SK-N-SH (cell line): ENCODE measurements at regions not wholly inside any gene's neighbourhood (a gene's known extent, or its start where the extent isn't known, plus 50 kb on each side); places are given as distances from the start of the nearest gene placed in this dataset.
A peak's percentile ranks its signal among the peaks of the same experiment; 100 is the strongest.
"Not testable (repeated sequence)": the region's sequence is repeated elsewhere in the genome, so short reads cannot be mapped to it uniquely, and the experiment has no call there.

Experiments
- CTCF ChIA-PET: fragments of 300-600, 350-600 bp; formaldehyde crosslinking; extraction: SDS; loops from one replicate; lab custom pipeline; 2021; lab: Yijun Ruan, JAX
- POLR2A ChIA-PET: fragments of 350-600 bp; sonication (Branson Sonifier 250); formaldehyde crosslinking; extraction: SDS; loops from one replicate; lab custom pipeline; 2020; ENCODE audit warnings: antibody characterized with exemption, inconsistent platforms; lab: Yijun Ruan, JAX
- DNase-seq: peaks from one replicate; pipeline ENCODE4 v3.0.0; 2012
- H2AFZ ChIP-seq: fragments of 200-600 bp; sonication (generic); 2 replicates; pipeline ENCODE4 v1.8.1; 2016; ENCODE audit warnings: antibody characterized with exemption, mild to moderate bottlenecking, low read depth
- H3F3A ChIP-seq: fragments of 200-600 bp; sonication (generic); replicated peaks from 2 replicates; pipeline ENCODE3; 2016; ENCODE audit warnings: antibody characterized with exemption, mild to moderate bottlenecking; ENCODE audit not compliant: insufficient read depth
- H3K27ac ChIP-seq, 2 experiments: fragments of 200-500 bp in 1 of 2; fragments of 200-600 bp in 1 of 2; sonication (Bioruptor generic) in 1 of 2; sonication (generic), shearing (Covaris generic) in 1 of 2; 2 replicates each; pipeline versions ENCODE4 v1.5.1 to v1.6.1; 2014 to 2016; ENCODE audit warnings: low read depth in 2 of 2, inconsistent platforms in 1 of 2, low read length in 1 of 2, mild to moderate bottlenecking in 1 of 2, mixed read lengths in 1 of 2
- H3K27me3 ChIP-seq: fragments of 200-600 bp; sonication (generic), shearing (Covaris generic); 2 replicates; pipeline ENCODE4 v1.6.1; 2016; ENCODE audit warnings: mixed run types; ENCODE audit not compliant: insufficient read depth
- H3K36me3 ChIP-seq, 2 experiments: fragments of 200-500 bp in 1 of 2; fragments of 200-600 bp in 1 of 2; sonication (Bioruptor generic) in 1 of 2; sonication (generic) in 1 of 2; replicated peaks in 1 of 2; 2 replicates each; pipeline versions ENCODE3 to v1.5.1; 2014 to 2016; ENCODE audit warnings: low read length in 1 of 2, mild to moderate bottlenecking in 1 of 2; ENCODE audit not compliant: insufficient read depth in 2 of 2, control insufficient read depth in 1 of 2
- H3K4me1 ChIP-seq, 2 experiments: fragments of 200-500 bp in 1 of 2; fragments of 200-600 bp in 1 of 2; sonication (Bioruptor generic) in 1 of 2; sonication (generic), shearing (Covaris generic) in 1 of 2; 2 replicates each; pipeline versions ENCODE4 v1.5.1 to v1.6.1; 2014 to 2016; ENCODE audit warnings: low read depth in 1 of 2, low read length in 1 of 2, mixed run types in 1 of 2; ENCODE audit not compliant: insufficient read depth in 2 of 2, control insufficient read depth in 1 of 2
- H3K4me2 ChIP-seq: fragments of 200-600 bp; sonication (generic), shearing (Covaris generic); 2 replicates; pipeline ENCODE4 v1.6.1; 2017; ENCODE audit warnings: mixed run types
- H3K4me3 ChIP-seq, 2 experiments: fragments of 200-500 bp in 1 of 2; fragments of 200-600 bp in 1 of 2; sonication (Bioruptor generic) in 1 of 2; sonication (generic), shearing (Covaris generic) in 1 of 2; 2 replicates each; pipeline versions ENCODE4 v1.5.1 to v1.8.1; 2014 to 2016; ENCODE audit warnings: low read depth in 2 of 2, inconsistent platforms in 1 of 2, low read length in 1 of 2, mild to moderate bottlenecking in 1 of 2, mixed read lengths in 1 of 2, moderate library complexity in 1 of 2
- H3K79me2 ChIP-seq: fragments of 200-600 bp; sonication (generic); 2 replicates; pipeline ENCODE4 v1.8.1; 2017; ENCODE audit warnings: mild to moderate bottlenecking; ENCODE audit not compliant: insufficient read depth
- H3K9ac ChIP-seq: fragments of 200-600 bp; sonication (generic); 2 replicates; pipeline ENCODE4 v1.6.1; 2017; ENCODE audit warnings: mixed run types
- H3K9me2 ChIP-seq: fragments of 200-600 bp; sonication (generic); 2 replicates; pipeline ENCODE4 v1.6.1; 2017; ENCODE audit warnings: mixed run types
- H3K9me3 ChIP-seq: fragments of 200-600 bp; sonication (generic); 2 replicates; pipeline ENCODE4 v1.6.1; 2017; ENCODE audit warnings: mixed run types, mild to moderate bottlenecking, moderate library complexity
- H4K20me1 ChIP-seq: fragments of 200-600 bp; sonication (generic); 2 replicates; pipeline ENCODE4 v1.6.1; 2017; ENCODE audit warnings: mild to moderate bottlenecking, mixed run types; ENCODE audit not compliant: insufficient read depth
- CHD2 ChIP-seq: fragments of 150-350 bp; IDR thresholded peaks from 2 replicates; pipeline ENCODE4 v1.6.1; 2018; ENCODE audit warnings: low read length; ENCODE audit not compliant: partially characterized antibody
- ELF1 ChIP-seq: IDR thresholded peaks from 2 replicates; pipeline ENCODE4 v1.4.0; 2012
- EP300 ChIP-seq, 2 experiments: IDR thresholded peaks; 2 replicates each; pipeline versions ENCODE4 v1.4.0 to v1.6.1; 2012; ENCODE audit warnings: borderline replicate concordance in 1 of 2, low read depth in 1 of 2, low read length in 1 of 2
- EZH2phosphoT487 ChIP-seq: fragments of 200-600 bp; sonication (generic); IDR thresholded peaks from 2 replicates; pipeline ENCODE4 v1.6.1; 2017; ENCODE audit warnings: low read depth, mixed run types, mild to moderate bottlenecking, antibody characterized with exemption, moderate library complexity, borderline replicate concordance
- FOXJ3 ChIP-seq: sonication (generic); formaldehyde crosslinking; IDR thresholded peaks from 2 replicates; pipeline ENCODE4 v1.5.1; 2020; ENCODE audit warnings: mild to moderate bottlenecking, missing genetic modification reagents
- FOXM1 ChIP-seq: IDR thresholded peaks from 2 replicates; pipeline ENCODE4 v1.4.0; 2012; ENCODE audit warnings: low read depth, mild to moderate bottlenecking
- GABPA ChIP-seq: IDR thresholded peaks from 2 replicates; pipeline ENCODE4 v1.4.0; 2012; ENCODE audit warnings: low read depth, mild to moderate bottlenecking
- GATA2 ChIP-seq: sonication (generic); formaldehyde crosslinking; IDR thresholded peaks from 2 replicates; pipeline ENCODE4 v1.5.0; 2020; ENCODE audit warnings: mild to moderate bottlenecking, missing genetic modification reagents
- MEF2A ChIP-seq: IDR thresholded peaks from 2 replicates; pipeline ENCODE4 v1.4.0; 2012; ENCODE audit warnings: low read depth, borderline replicate concordance
- RCOR1 ChIP-seq: fragments of 150-350 bp; IDR thresholded peaks from 2 replicates; pipeline ENCODE4 v1.6.1; 2017; ENCODE audit warnings: antibody characterized with exemption, low read length
- RFX5 ChIP-seq: IDR thresholded peaks from 2 replicates; pipeline ENCODE4 v1.6.1; 2012; ENCODE audit warnings: mild to moderate bottlenecking, improper control_type of control experiment, low read length
- RXRA ChIP-seq: IDR thresholded peaks from 2 replicates; pipeline ENCODE4 v1.4.0; 2012; ENCODE audit warnings: low read depth, mild to moderate bottlenecking, borderline replicate concordance
- SMC3 ChIP-seq: IDR thresholded peaks from 2 replicates; pipeline ENCODE4 v1.6.1; 2012; ENCODE audit warnings: low read depth, low read length, improper control_type of control experiment
- TCF12 ChIP-seq: IDR thresholded peaks from 2 replicates; pipeline ENCODE4 v1.4.0; 2012
- TEAD4 ChIP-seq: IDR thresholded peaks from 2 replicates; pipeline ENCODE4 v1.4.0; 2012; ENCODE audit warnings: mild to moderate bottlenecking, borderline replicate concordance; ENCODE audit not compliant: insufficient read depth
- WGBS: methylation state at CpG from one replicate; pipeline ENCODE4 v1.1.6; 2017; ENCODE audit warnings: low lambda C conversion rate; 5-methylcytosine and 5-hydroxymethylcytosine counted together
- TF ChIP-seq, protein P1 (sequence below): fragments of 150-350 bp; IDR thresholded peaks from 2 replicates; pipeline ENCODE4 v1.6.1; 2016; ENCODE audit warnings: mild to moderate bottlenecking, low read depth, low read length
- TF ChIP-seq, protein P2 (sequence below): IDR thresholded peaks from 2 replicates; pipeline ENCODE4 v1.4.0; 2012; ENCODE audit warnings: low read depth
- TF ChIP-seq, protein P3 (sequence below): IDR thresholded peaks from 2 replicates; pipeline ENCODE4; 2012
- TF ChIP-seq, protein P4 (sequence below): IDR thresholded peaks from 2 replicates; pipeline ENCODE4 v1.4.0; 2012; ENCODE audit warnings: low read depth, borderline replicate concordance

DNA sequence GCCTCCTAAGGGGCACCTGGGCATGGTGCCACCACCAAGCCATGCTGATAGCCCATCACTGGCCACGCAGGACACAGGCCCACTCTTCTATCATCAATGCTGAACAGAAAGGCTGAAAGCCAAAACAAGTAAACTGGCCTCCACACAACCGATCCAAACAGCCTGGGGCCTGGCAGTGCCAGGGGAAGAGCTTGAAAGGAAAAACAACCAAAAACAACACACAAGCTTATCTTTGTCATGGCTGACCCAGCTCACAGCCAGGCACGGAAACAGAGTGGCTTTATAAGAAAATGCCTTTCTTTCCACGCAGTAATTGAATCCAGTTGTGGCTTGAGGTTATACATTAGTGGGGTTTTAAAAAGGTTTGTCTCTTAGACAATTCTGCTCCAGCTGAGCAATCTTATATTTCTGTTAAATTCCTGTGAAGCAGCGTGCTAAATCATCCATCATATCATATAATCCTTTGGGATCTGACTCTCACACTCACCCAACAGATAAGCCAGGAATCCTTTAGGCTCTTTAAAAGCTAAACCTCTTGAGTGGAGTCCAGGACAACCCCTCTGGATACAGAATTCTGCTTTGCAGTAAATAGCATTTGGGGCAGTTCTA is 65.4 kb upstream of the SLC22A16 start:
- TF ChIP-seq CHD2 = no peak
- no peak for TF ChIP-seq EZH2phosphoT487
- TF ChIP-seq ELF1 = no peak
- TF ChIP-seq, protein P1, sequence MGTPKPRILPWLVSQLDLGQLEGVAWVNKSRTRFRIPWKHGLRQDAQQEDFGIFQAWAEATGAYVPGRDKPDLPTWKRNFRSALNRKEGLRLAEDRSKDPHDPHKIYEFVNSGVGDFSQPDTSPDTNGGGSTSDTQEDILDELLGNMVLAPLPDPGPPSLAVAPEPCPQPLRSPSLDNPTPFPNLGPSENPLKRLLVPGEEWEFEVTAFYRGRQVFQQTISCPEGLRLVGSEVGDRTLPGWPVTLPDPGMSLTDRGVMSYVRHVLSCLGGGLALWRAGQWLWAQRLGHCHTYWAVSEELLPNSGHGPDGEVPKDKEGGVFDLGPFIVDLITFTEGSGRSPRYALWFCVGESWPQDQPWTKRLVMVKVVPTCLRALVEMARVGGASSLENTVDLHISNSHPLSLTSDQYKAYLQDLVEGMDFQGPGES = no peak
- TF ChIP-seq RCOR1 = no peak
- TF ChIP-seq FOXM1 = no peak
- no peak for TF ChIP-seq RXRA
- no peak for TF ChIP-seq TEAD4
- TF ChIP-seq EP300 (IDR thresholded peaks at IDR 0.05; ENCODE audit: borderline replicate concordance in 1 of 2, low read depth in 1 of 2, low read length in 1 of 2) = peak in 1 of 2 experiments; percentile 30; a peak in 1 of 4 replicates
- TF ChIP-seq FOXJ3 (CRISPR knock-in tag) = 0 out of 2 replicates have a peak, but pooled peaks have one; percentile 55
- TF ChIP-seq, protein P2, sequence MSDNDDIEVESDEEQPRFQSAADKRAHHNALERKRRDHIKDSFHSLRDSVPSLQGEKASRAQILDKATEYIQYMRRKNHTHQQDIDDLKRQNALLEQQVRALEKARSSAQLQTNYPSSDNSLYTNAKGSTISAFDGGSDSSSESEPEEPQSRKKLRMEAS = no peak
- peak; percentile 68 for TF ChIP-seq TCF12
- TF ChIP-seq GABPA = no peak
- no peak for TF ChIP-seq RFX5
- TF ChIP-seq, protein P3, sequence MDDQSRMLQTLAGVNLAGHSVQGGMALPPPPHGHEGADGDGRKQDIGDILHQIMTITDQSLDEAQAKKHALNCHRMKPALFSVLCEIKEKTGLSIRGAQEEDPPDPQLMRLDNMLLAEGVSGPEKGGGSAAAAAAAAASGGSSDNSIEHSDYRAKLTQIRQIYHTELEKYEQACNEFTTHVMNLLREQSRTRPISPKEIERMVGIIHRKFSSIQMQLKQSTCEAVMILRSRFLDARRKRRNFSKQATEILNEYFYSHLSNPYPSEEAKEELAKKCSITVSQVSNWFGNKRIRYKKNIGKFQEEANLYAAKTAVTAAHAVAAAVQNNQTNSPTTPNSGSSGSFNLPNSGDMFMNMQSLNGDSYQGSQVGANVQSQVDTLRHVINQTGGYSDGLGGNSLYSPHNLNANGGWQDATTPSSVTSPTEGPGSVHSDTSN = peak; percentile 17; the same call in 1 of the 2 replicates
- no peak for TF ChIP-seq SMC3
- no peak for TF ChIP-seq MEF2A
- peak; percentile 7; the same call in 1 of the 2 replicates for TF ChIP-seq GATA2 (CRISPR knock-in tag)
- TF ChIP-seq, protein P4, sequence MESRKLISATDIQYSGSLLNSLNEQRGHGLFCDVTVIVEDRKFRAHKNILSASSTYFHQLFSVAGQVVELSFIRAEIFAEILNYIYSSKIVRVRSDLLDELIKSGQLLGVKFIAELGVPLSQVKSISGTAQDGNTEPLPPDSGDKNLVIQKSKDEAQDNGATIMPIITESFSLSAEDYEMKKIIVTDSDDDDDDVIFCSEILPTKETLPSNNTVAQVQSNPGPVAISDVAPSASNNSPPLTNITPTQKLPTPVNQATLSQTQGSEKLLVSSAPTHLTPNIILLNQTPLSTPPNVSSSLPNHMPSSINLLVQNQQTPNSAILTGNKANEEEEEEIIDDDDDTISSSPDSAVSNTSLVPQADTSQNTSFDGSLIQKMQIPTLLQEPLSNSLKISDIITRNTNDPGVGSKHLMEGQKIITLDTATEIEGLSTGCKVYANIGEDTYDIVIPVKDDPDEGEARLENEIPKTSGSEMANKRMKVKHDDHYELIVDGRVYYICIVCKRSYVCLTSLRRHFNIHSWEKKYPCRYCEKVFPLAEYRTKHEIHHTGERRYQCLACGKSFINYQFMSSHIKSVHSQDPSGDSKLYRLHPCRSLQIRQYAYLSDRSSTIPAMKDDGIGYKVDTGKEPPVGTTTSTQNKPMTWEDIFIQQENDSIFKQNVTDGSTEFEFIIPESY = no peak
- peaks cover 3% of the 10 kb centered on the region; the same call in 1 of the 2 replicates for H3K9me3 ChIP-seq
- no peak overlapping the region; a peak in 1 of 4 replicates for H3K4me3 ChIP-seq
- H3K27ac ChIP-seq = peak overlapping the region; percentile 68 to 81
- H4K20me1 ChIP-seq = no peaks in the 10 kb centered on the region
- POLR2A ChIA-PET = interaction anchor here (1.3 to 2.3 kb wide), 3 partner anchors 333 to 440 kb away, joined by 3 to 14 read pairs (median 8); partner anchors contain the start of genes AMD1, GTF3C6 and RPF2
- no peaks in the 10 kb centered on the region for H3K36me3 ChIP-seq
- peak overlapping the region; percentile 66 for H2AFZ ChIP-seq
- peaks cover 20 to 25% of the 10 kb centered on the region in 2 experiments for H3K4me1 ChIP-seq
- H3K9me2 ChIP-seq = no peaks in the 10 kb centered on the region
- H3K4me2 ChIP-seq = peak overlapping the region; percentile 14; the same call in 1 of the 2 replicates
- DNase-seq = peak; percentile 45
- H3K27me3 ChIP-seq = no peaks in the 10 kb centered on the region
- H3K79me2 ChIP-seq = no peaks in the 10 kb centered on the region
- peaks cover 28% of the 10 kb centered on the region for H3F3A ChIP-seq
- CTCF ChIA-PET = interaction anchor here (0.8 to 7.2 kb wide), 6 partner anchors 14 to 1502 kb away, joined by 3 to 53 read pairs (median 4); no protein-coding TSS in a partner anchor
- WGBS = 29% methylated on average over 5 of the region's 5 CpGs
- peak overlapping the region; percentile 24; the same call in 1 of the 2 replicates for H3K9ac ChIP-seq

DNA sequence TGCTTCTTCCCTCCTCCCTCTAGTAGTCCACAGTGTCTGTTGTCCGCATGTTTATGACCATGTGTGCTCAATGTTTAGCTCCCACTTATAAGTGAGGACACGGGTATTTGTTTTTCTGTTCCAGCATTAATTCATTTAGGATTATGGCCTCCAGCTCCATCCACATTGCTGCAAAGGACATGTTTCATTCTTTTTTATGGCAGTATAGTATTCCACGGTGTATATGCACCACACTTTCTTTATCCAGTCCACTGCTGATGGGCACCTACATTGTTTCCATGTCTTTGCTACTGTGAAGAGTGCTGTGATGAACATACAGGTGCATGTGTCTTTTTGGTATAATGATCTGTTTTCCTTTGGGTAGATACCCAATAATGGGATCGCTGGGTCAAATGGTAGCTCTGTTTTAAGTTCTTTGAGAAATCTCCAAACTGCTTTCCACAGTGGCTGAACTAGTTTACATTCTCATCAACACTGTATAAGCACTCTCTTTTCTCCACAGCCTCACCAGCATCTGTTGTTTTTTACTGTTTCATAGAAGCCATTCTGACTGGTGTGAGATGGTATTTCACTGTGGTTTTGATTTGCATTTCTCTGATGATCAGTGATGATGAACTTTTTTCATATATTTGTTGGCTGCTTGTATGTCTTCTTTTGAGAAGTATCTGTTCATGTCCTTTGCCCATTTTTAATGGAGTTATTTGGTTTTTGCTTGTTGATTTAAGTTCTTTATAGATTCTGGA is 63.0 kb upstream of the SLC22A16 start:
- H2AFZ ChIP-seq, H3K4me2 ChIP-seq, POLR2A ChIA-PET, DNase-seq, H3K27me3 ChIP-seq, H3K9ac ChIP-seq, H3K9me2 ChIP-seq, H4K20me1 ChIP-seq, H3K79me2 ChIP-seq, H3K36me3 ChIP-seq, H3K9me3 ChIP-seq, H3K4me3 ChIP-seq: not testable (repeated sequence)
- CTCF ChIA-PET = interaction anchor here (7.2 kb wide), 1 partner anchor 11 kb away, joined by 53 read pairs; no protein-coding TSS in a partner anchor
- H3K4me1 ChIP-seq = peaks cover 25% of the 10 kb centered on the region in 2 experiments
- H3F3A ChIP-seq = peaks cover 36% of the 10 kb centered on the region
- WGBS = 93% methylated on average over 4 of the region's 4 CpGs
- peak overlapping the region in 1 of 2 experiments; percentile 17; a peak in 1 of 4 replicates for H3K27ac ChIP-seq
